HG02973 (cell line): ENCODE measurements at regions not wholly inside any gene's neighbourhood (a gene's known extent, or its start where the extent isn't known, plus 50 kb on each side); places are given as distances from the start of the nearest gene placed in this dataset.
"Not testable (repeated sequence)": the region's sequence is repeated elsewhere in the genome, so short reads cannot be mapped to it uniquely, and the experiment has no call there.

Experiments used
- ATAC-seq: cut with Tn5 transposase; IDR thresholded peaks from one replicate; pipeline ENCODE4 v1.9.1; 2021; ENCODE audit warnings: moderate library complexity; ENCODE audit not compliant: unreplicated experiment

DNA sequence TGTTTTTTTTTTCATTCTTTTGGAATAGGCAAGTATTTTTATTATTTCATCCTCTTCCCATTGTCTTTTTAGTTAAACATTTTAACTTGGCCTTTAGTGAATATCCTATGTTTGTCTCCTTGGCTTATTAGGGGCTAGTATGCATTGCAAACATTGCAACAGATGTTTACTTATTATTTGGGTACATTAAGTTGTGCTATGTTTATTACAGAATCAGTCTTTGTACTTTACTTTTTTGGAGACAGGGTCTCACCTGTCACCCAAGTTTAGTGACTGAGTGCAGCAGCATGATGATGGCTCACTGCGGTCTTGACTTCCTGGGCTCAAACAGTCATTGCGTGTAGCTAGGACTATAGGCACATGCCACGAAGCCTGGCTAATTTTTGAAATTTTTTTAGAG lies 51.1 kb upstream of the NUDT6 start:
- no peak for ATAC-seq

GRCh38 chr4:122976111-122976510 lies 53.7 kb upstream of the NUDT6 start:
- ATAC-seq, result no peak

GRCh38 chr4:122977103-122977502 lies 54.7 kb upstream of the NUDT6 start:
- no peak for ATAC-seq

GRCh38 chr4:122978109-122978508 lies 55.7 kb upstream of the NUDT6 start:
- no peak for ATAC-seq

- no peak for ATAC-seq
These were observed 56.4 kb upstream of the NUDT6 start for GRCh38 chr4:122978789-122979188.

GRCh38 chr4:122980860-122981259 lies 58.5 kb upstream of the NUDT6 start:
- no peak for ATAC-seq

DNA sequence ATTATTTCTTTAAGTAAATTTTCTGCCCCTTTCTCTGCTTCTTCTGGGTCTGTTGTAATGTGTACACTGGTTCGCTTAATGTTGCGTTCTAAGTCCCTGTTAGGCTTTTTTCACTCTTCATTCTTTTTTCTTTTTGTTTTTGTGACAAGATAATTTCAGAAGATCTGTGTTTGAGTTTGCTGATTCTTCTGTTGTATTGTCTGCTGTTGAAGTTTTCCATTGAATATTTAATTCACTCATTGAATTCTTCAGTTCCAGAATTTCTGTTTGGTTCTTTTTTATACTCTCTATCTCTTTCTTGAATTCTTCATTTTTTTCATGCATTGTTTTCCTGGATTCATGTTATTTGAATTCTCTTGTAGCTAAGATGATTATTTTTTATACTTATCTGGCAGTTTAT lies 66.3 kb upstream of the NUDT6 start:
- no peak for ATAC-seq

DNA sequence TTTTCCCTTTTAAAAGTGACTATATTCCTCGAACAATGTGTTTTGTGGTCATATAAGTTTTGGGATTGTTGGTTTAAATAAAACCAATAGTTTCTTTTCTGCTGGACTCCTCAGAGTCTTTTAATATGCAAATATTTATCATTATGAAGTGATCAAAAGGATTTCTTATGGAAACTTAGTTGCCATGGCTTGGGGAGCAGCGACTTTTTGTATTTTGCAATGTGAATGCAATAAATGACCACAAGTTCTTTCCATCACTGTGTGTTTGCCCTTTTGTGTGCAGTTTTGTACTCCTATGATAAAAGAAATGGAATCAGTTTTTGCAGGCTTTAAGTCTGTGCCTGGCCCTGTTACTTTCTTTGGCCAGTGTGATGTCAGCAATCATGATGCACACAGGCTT lies 68.5 kb upstream of the NUDT6 start:
- ATAC-seq, result no peak

- ATAC-seq, result no peak
These were observed 69.7 kb upstream of the NUDT6 start for GRCh38 chr4:122992057-122992456.

- no peak for ATAC-seq
These were observed 70.2 kb upstream of the NUDT6 start for GRCh38 chr4:122992641-122993040.

GRCh38 chr4:122996350-122996749 lies 74.0 kb upstream of the NUDT6 start:
- ATAC-seq, result no peak

GRCh38 chr4:122997463-122998101 lies 75.2 kb upstream of the NUDT6 start:
- ATAC-seq, result peak; percentile 97

GRCh38 chr4:123004079-123004478 lies 81.7 kb upstream of the NUDT6 start:
- ATAC-seq, result not testable (repeated sequence)

GRCh38 chr4:123005126-123005525 lies 82.7 kb upstream of the NUDT6 start:
- not testable (repeated sequence) for ATAC-seq

DNA sequence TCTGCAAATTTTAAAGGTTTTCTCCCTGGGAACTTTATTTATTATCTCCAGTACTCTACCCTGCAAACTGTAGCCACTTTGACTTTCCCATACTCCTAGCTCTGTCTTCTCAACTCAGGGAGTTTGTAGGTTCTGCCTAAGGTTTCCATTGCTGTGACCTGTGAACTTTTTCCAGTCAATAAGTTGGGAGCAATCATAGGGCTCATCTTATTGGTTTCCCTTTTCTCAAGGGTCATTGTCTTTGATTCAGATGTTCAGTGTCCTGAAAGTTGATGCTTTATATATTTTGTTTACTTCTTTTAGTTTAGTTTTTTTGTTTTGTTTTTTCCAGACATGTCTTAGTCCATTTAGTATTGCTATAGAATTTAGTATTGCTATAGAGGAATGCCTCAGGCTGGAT lies 85.3 kb upstream of the NUDT6 start:
- no peak for ATAC-seq

DNA sequence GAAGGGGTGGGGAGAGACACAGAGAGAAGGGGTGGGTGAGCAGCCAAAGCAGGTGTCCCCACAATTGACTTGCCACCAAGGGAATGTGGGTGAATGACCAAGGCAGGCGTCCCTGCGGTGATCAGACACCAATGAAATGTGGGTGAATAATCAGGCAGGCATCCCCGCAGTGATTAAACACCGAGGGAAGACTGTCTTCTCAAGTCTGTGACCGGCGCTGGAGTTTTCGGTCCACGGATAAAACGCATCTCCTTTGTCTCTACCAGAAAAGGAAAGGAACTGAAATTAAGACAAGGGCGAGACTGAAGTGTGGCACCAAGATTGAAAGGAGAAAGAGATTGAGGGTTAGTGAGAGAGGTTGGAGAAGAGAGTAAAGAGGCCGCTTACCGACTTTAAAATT lies 90.0 kb upstream of the NUDT6 start:
- not testable (repeated sequence) for ATAC-seq

DNA sequence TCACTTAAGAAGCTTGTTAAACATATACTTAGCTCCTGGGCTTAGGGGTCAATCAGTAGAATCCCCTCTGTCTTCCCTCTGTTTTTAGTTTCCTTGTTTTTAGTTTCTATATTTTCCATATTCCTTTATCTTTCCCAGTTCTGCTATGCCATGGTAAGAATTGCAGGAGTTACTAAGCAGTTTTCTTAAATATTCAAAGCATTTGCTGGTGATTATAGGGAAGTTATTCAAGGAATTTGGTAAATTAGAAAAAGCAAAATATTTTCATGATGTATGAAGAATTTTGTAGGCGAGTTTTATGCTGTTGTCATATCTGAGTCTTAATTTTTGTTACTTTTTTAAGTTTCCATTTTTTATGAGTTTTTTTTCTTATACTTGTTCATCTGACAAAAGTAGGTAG lies 91.6 kb upstream of the NUDT6 start:
- ATAC-seq, result no peak

GRCh38 chr4:123017078-123017477 lies 94.7 kb upstream of the NUDT6 start:
- ATAC-seq, result no peak

DNA sequence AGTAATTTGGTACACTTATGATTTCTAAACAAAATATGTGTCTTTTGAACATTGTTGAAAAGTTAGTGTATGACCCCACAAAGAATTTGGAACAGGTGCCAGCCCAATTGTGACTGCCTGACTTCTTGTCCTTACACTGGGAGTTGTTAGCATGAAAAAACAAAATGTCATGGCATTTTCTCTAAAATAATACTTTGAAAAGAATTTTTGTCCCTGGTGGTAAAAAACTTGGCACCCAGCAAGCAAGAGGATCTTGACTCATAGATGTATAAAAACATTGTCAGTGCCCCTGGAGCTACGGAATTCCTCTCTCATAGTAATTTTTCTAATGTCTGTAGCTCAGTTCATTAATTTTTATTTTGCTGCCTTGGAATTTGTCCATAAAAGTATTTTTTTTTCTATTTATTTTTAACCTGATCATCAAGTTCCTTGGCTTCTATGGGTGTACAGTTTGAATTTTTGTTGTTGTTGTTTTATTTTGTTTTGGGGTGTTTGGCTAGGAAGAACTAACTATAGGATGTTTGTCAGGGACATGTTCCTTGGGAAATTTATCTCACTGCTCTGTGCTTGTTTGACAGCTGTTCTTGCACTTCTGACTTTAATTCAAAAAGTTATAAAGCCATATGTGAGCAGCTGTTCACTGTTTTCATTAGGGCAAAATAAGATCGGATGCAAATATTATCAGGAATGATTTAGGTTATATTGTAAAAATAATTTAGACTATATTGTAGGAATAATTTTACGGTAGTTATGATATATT lies 95.4 kb upstream of the NUDT6 start:
- ATAC-seq, result no peak

- ATAC-seq, result no peak
These were observed 96.0 kb upstream of the NUDT6 start for GRCh38 chr4:123018396-123018775.

DNA sequence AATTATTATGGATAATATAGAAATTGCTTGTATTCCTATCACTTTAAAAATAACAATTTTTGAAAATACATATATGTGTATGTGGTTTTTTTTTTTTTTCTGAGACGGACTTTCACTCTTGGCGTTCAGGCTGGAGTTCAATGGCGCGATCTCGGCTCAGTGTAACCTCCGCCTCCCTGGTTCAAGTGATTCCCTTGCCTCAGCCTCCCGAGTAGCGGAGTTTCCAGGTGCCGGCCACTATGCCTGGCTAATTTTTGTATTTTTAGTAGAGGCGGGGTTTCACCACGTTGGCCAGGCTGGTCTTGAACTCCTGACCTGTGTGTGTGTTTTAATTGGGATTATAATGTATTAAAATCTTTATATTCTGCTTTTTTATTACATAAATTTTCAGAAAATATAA lies 97.9 kb upstream of the NUDT6 start:
- ATAC-seq, result no peak

DNA sequence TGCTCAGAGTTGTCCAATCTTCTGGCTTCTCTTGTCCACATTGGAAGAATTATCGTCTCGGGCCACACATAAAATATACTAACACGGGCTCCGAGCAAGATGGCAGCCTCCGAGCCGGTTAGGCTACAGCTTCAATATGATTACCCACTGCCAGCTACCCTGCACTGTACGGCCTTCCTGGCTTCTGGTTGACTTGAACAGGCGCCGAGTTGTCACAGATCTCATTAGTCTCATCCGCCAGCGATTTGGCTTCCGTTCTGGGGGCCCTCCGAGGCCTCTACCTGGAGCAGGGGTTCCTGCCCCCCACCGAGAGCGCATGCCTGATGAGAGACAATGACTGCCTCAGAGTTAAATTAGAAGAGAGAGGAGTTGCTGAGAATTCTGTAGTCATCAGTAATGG lies 101.2 kb upstream of the NUDT6 start:
- ATAC-seq, result no peak

GRCh38 chr4:123024710-123025109 lies 102.3 kb upstream of the NUDT6 start:
- ATAC-seq, result no peak
